NCI-H1930 (cell line): ENCODE measurements at regions not wholly inside any gene's neighbourhood (a gene's known extent, or its start where the extent isn't known, plus 50 kb on each side); places are given as distances from the start of the nearest gene placed in this dataset.
"Not testable (repeated sequence)": the region's sequence is repeated elsewhere in the genome, so short reads cannot be mapped to it uniquely, and the experiment has no call there.

ENCODE experiments used
- DNase-seq, 2 experiments: peaks; one replicate each; lab custom pipeline; 2025; lab: John Stamatoyannopoulos, UW

- DNase-seq = no peak
Measured at GRCh38 chr5:54404568-54404967, 50.9 kb upstream of the HSPB3 start.

- no peak for DNase-seq
Measured at GRCh38 chr5:54403885-54404416, 51.5 kb upstream of the HSPB3 start.

DNA sequence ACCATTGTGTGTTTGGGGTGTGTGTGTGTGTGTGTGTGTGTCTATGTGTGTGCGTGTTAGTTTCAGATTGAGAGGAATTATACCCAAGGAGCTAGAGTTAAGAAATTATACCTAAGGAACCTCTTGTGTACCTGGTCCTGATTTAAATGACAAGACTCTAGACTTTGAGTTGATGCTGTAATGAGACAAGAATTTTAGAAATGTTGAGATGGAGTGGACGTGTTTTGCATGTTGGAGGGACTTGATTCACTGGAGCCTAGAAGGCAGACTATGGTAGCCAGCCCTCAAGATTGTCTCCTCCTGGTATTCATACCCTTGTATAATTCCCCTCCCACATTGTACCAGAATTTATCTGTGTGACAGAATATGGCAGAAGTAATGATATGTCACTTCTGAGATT, 52.4 kb upstream of the HSPB3 start:
- DNase-seq = no peak

DNA sequence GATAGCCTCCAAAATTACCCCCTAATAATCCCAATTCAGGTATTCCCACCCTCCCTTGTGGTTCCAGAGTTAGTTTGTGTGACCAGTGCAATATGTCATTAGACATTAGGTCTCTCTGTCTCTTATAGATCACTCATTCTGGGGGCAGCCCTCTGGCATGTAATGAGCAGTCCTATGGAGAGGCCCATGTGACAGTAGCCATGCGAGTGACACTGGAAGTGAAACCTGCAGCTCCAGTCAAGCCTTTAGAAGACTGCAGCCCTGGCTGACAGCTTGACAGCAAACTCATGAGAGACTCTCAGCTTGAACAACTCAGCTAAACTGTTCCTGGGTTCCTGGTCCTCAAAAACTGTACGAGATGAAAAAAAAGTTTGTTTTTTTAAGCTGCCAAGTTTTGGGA, 54.0 kb upstream of the HSPB3 start:
- no peak for DNase-seq

DNA sequence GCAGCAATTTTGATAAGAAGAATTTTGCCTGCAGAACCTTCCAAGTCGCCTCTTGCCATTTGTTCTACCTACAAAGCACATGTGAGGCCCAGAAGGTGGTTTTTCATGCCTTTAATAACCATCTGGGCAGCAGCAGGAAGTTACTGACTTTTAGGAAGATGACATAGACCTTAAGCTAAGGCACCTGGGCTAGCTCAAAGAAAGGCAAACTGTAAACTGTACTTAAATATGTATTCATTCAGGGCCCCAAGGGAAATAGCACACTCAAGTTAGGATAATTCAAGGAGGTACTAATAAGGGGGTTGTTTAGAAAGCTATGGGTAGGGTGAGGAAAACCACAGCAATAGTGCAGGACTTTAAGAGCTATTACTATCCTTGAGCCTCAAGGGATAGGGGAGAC, 57.3 kb upstream of the HSPB3 start:
- no peak for DNase-seq

GRCh38 chr5:54397420-54397819, 58.1 kb upstream of the HSPB3 start:
- no peak for DNase-seq

GRCh38 chr5:54393007-54393406, 62.5 kb upstream of the HSPB3 start:
- not testable (repeated sequence) for DNase-seq

DNA sequence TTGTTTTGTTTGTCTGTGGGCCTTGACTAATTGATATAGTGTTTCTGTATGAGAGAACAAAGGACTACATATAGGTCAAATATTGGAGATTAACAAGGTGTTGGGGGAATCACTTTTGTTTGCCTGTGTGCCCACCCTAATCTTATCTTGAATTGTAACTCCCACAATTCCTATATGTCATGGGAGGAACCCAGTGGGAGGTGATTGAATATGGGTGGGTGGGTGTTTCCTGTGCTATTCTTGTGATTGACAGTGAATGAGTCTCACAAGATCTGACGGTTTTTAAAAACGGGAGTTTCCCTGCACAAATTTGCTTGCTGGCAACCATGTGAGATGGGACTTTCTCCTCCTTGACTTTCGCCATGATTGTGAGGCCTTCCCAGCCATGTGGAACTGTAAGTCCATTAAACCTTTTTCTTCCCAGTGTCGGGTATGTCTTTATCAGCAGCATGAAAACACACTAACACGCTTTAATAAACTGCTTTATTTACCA, 64.9 kb upstream of the HSPB3 start:
- no peak for DNase-seq

DNA sequence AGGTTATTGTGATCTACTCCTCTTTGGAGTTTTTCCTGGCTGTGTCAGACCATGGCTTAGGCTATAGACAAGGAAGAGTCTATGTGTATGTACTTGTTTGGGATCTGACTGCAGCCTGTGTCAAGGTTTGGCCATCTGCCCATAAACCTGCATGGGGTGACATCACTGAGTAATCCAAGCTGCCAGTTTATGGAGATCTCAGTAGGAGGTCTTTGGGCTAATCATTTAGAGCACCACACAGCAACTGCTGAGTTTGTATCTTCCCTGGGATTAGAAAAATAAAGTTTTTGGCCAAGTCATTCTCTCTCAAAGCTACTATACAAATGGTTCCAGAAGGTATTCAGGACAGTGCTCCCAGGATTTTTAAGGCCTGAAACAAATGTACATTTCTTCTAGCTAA, 65.5 kb upstream of the HSPB3 start:
- peak; percentile 4 to 35 for DNase-seq

DNA sequence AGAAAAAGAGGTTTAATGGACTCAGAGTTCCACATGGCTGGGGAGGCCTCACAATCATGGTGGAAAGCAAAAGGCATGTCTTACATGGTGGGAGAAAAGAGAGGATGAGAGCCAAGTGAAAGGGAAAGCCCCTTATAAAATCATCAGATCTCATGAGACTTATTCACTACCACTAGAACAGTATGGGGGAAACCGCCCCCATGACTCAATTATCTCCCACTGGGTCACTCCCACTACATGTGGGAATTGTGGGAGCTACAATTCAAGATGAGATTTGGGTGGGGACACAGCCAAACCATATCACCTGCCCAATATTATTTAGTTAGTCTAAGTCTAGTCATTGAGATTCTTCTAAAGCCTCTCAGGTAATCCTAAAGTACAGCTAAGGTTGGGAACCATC, 66.1 kb upstream of the HSPB3 start:
- not testable (repeated sequence) for DNase-seq

DNA sequence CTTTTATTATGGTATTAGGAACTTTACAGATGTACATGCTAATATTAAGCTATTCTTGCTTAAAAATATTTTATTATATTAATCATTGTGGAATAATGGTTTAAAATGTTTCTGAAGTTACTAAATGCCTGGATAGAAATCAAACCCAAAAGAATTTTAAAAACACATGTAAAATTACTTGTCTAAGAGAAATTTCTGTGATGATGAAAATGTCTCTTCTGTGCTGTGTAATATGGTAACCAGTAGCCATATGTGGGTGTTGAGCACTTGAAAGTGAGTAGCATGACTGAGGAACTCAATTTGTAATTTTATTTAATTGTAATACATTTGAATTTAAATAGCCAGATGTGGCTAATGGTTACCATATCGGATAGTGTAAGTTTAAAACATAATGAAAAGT, 66.7 kb upstream of the HSPB3 start:
- no peak for DNase-seq

DNA sequence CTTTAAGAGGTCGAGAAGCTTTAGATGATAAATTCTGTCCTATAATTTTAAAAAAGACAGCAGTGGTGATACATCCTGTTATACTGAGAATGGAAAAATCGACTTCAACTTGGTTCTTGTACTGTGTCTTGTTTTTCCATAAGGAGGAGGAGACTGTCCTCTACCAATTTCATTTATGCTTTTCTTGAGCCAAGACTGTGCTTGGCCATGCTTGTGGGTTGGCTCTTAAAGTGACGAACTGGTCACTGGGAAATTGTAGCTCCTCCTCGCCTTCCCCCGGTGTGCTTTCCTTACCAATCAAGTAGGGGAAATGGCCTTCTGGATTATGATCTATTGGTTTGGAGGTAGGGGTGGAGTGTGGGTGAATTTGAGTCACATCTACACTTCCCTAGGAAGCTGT, 67.1 kb upstream of the HSPB3 start:
- DNase-seq = no peak

DNA sequence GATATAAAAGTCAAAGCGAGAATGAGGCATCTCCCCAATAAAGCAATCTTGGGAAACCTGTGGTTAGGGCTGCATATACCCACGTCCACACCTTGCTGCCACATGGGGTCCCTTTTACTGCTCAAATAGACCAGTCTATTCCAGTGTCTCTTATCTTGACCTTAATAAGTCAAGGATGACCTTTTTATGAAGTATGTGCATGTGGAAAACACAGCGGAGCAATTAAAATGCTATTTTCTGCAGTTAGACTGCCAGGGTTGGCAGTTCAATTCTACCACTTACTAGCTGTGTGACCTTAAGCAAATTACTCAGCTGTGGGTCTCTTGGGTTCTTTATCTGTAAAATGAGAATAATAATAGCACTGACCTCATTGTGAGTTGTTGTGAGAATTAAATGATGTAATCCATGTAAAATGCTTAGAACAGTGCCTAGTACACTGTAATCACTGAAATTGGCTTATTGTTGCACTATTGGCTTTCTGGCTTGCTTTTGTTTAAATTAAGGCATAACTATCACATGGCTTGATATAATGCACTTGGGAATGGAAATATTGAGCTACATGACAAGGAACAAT, 67.8 kb upstream of the HSPB3 start:
- no peak for DNase-seq

GRCh38 chr5:54387031-54387430, 68.5 kb upstream of the HSPB3 start:
- no peak for DNase-seq

DNA sequence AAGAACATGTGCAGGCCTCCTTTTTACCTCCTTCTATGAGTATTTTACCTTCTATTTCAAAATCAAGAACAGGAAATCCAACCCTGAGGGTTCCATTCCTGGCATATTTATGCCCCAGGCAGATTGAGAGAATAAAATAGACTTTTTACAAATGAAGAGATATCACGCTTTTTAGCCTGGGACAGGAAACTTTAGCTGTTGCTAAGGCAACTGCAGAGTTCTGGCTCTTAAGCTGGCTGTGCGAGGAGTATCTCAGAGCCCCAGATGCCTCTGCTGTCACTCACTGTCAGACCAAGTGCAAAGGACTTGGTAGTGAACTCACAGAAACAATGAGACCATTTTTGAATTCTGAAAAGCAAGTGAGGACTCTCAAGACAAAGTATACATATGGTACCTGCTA, 69.5 kb upstream of the HSPB3 start:
- no peak for DNase-seq

DNA sequence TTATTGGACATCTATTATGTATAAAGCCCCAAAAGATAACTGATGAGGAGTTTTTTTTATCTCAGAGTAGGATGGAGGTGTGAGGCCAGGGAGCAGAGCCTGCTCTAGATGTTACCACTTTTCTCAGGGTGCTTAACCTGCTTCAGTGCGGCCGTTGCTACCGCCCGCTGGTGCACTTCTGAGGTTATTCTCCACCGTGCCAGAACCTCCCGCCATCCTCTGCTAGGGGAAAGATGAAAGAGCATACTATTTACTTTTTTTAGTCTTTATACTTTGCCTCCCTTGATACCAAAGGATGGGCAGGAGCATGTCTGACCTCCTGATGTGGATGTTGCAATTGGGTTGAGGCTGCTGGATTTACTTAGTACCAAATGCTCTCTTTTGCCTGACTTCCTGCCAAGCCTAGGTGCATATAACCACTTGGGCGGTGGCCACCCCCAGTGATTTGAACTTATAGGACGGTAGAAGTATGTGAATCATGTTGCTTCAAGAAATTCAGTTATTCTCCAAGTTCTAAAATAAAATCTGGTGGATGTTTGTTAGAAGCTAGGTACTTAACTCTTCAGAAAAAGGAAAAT, 71.1 kb upstream of the HSPB3 start:
- no peak for DNase-seq

- DNase-seq = no peak
Measured at GRCh38 chr5:54383941-54384340, 71.6 kb upstream of the HSPB3 start.

DNA sequence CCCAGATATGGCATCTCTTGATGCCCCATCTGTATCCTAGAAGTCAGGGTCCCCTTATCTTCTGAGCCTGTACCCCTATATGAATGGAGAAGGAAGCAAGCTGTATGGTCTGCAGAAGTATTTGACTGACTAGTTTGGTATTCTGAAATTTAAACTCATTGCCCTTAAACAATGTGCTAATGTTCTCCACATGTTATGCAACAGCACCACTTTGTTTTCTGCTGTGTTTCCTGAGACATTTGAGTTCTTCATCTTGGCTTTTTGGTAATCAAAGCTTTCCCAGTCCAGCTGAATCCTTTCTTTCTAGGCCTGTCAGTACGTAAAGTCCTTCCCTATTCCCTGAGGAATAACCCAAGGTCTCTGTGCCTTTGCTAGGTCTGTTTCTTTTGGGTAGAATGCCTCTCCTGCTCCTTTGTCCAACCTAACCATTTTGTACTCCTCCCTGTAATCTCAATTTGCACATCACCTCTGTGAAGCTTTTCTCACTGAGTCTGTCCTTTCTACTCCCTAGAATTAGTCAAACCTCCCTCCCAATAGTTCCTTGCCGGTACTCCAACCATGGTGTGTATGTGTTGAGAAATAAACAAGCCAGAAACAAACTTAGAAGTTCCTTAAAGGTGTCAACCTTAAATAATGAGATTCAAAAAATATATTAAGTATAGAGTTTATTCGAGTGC, 72.1 kb upstream of the HSPB3 start:
- DNase-seq = no peak

- not testable (repeated sequence) for DNase-seq
Measured at GRCh38 chr5:54381319-54381718, 70.9 kb upstream of the ARL15 start.

DNA sequence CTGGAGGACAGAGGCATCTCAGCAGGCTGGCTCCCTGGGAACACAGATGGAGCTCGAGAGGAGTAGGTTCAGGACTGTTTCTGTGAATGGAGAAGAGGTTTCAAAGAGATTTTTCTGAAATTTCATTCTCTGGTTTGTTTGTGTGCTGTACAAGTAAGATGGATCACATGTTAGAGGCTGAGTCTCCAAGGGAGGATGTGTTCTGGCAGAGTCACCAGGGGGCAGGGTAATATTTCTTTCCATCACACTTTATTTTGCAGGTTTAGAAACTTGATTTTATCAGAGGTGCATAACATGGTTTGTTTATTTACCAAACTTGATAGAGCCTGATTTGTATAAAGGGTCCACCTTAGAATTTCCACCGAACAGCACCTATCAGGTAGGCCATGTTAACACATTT, 69.2 kb upstream of the ARL15 start:
- DNase-seq = no peak

- DNase-seq = no peak
Measured at GRCh38 chr5:54378707-54379106, 68.3 kb upstream of the ARL15 start.

DNA sequence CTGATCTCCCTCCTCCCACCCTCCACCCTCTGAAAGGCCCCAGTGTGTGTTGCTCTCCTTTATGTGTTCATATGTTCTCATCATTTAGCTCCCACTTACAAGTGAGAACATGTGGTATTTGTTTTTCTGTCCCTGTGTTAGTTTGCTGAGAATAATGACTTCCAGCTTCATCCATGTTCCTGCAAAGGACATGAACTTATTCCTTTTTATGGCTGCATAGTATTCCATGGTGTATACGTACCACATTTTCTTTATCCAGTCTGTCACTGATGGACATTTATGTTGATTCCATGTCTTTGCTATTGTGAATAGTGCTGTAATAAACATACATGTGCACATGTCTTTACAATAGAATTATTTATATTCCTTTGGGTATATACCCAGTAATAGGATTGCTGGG, 67.0 kb upstream of the ARL15 start:
- DNase-seq = not testable (repeated sequence)

DNA sequence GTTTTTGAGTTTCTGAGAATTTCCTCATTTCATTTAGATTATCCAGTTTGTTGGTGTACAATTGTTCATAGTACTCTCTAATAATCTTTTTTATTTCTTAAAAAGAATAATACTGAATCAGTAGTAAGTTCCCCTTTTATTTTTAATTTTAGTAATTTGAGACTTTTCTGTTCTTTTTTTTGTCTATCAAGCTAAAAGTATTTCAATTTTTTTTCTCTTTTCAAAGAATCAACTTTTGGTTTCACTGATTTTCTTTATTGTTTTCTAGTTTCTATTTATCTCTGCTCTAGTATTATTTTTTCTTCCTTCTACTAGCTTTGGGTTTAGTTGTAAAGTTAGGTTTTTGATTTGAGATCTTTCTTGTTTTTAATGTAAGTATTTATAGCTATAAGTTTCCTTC, 60.6 kb upstream of the ARL15 start:
- DNase-seq = no peak
